Osteoblast (primary cell): ENCODE measurements at regions not wholly inside any gene's neighbourhood (a gene's known extent, or its start where the extent isn't known, plus 50 kb on each side); places are given as distances from the start of the nearest gene placed in this dataset.
"Not testable (repeated sequence)": the region's sequence is repeated elsewhere in the genome, so short reads cannot be mapped to it uniquely, and the experiment has no call there.

ENCODE experiments used
- DNase-seq: peaks from one replicate; pipeline ENCODE4 v3.0.0; 2011; ENCODE audit warnings: low spot score, mixed read lengths; ENCODE audit not compliant: insufficient read length; ENCODE audit errors: missing footprints
- H2AFZ ChIP-seq: 2 replicates; pipeline ENCODE4 v1.6.0; 2011; ENCODE audit warnings: mild to moderate bottlenecking, low read length
- H3K27ac ChIP-seq: 2 replicates; pipeline ENCODE4 v1.5.1; 2011; ENCODE audit warnings: mild to moderate bottlenecking, low read depth, low read length, moderate library complexity
- H3K27me3 ChIP-seq: 2 replicates; pipeline ENCODE4 v1.6.0; 2012; ENCODE audit warnings: mild to moderate bottlenecking, control low read depth, inconsistent platforms, low read length, moderate library complexity; ENCODE audit not compliant: insufficient read depth
- H3K36me3 ChIP-seq: 2 replicates; pipeline ENCODE4 v1.5.1; 2011; ENCODE audit warnings: mild to moderate bottlenecking, low read length, control low read depth, moderate library complexity; ENCODE audit not compliant: insufficient read depth
- H3K4me1 ChIP-seq: 2 replicates; pipeline ENCODE4 v1.5.1; 2011; ENCODE audit warnings: mild to moderate bottlenecking, low read length, control low read depth, moderate library complexity; ENCODE audit not compliant: insufficient read depth
- H3K4me2 ChIP-seq: 2 replicates; pipeline ENCODE4 v1.6.0; 2011; ENCODE audit warnings: mild to moderate bottlenecking, low read length; ENCODE audit not compliant: insufficient read depth
- H3K4me3 ChIP-seq: fragments of 200-600 bp; sonication (generic); 3 replicates; pipeline ENCODE4 v1.5.1; 2012; ENCODE audit warnings: mild to moderate bottlenecking, low read length, inconsistent platforms; ENCODE audit not compliant: insufficient read depth
- H3K79me2 ChIP-seq: 2 replicates; pipeline ENCODE4 v1.6.0; 2012; ENCODE audit warnings: mild to moderate bottlenecking, low read length, control low read depth, inconsistent platforms; ENCODE audit not compliant: insufficient read depth
- H3K9me3 ChIP-seq: 2 replicates; pipeline ENCODE4 v1.5.1; 2011; ENCODE audit warnings: low read depth, low read length, control low read depth
- H4K20me1 ChIP-seq: 2 replicates; pipeline ENCODE4 v1.6.0; 2012; ENCODE audit warnings: mild to moderate bottlenecking, low read length, control low read depth; ENCODE audit not compliant: insufficient read depth
- TF ChIP-seq, protein P1 (sequence below): IDR thresholded peaks from 2 replicates; pipeline ENCODE4 v1.5.1; 2011; ENCODE audit warnings: mild to moderate bottlenecking, low read depth, low read length, moderate library complexity; ENCODE audit errors: extremely low read depth

DNA sequence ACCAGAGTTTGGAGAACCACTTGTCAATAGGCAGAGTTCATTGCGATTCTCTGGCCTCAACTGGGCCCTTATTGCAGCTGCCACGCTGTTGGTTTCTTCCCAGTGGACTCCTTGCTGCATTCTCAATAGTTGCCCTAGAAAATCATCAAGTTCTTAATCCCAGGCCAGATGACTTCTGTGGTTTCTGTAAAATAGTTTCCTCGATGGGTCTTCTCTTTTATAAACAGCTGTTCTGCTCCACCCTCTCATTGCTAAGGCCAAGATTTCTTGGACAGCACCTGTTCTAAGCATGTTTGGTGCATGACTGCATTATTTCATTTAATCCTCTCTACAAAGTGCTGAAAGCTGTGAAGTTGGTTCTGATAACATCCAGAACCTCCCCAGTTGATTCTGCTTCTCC lies 131.0 kb downstream of the BCL2L11 start:
- H3K4me3 ChIP-seq = no peak overlapping the region
- H4K20me1 ChIP-seq = peaks cover 14% of the 10 kb centered on the region
- H2AFZ ChIP-seq = no peak overlapping the region
- peaks cover 15% of the 10 kb centered on the region for H3K4me1 ChIP-seq
- peaks cover 10% of the 10 kb centered on the region for H3K36me3 ChIP-seq
- H3K9me3 ChIP-seq = no peaks in the 10 kb centered on the region
- no peak overlapping the region for H3K4me2 ChIP-seq
- TF ChIP-seq, protein P1, sequence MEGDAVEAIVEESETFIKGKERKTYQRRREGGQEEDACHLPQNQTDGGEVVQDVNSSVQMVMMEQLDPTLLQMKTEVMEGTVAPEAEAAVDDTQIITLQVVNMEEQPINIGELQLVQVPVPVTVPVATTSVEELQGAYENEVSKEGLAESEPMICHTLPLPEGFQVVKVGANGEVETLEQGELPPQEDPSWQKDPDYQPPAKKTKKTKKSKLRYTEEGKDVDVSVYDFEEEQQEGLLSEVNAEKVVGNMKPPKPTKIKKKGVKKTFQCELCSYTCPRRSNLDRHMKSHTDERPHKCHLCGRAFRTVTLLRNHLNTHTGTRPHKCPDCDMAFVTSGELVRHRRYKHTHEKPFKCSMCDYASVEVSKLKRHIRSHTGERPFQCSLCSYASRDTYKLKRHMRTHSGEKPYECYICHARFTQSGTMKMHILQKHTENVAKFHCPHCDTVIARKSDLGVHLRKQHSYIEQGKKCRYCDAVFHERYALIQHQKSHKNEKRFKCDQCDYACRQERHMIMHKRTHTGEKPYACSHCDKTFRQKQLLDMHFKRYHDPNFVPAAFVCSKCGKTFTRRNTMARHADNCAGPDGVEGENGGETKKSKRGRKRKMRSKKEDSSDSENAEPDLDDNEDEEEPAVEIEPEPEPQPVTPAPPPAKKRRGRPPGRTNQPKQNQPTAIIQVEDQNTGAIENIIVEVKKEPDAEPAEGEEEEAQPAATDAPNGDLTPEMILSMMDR = no peak
- H3K27ac ChIP-seq = no peak overlapping the region
- H3K79me2 ChIP-seq = peaks cover 24% of the 10 kb centered on the region
- no peaks in the 10 kb centered on the region for H3K27me3 ChIP-seq
- DNase-seq = no peak

- no peaks in the 10 kb centered on the region for H3K27me3 ChIP-seq
- no peak overlapping the region for H3K4me3 ChIP-seq
- no peak overlapping the region for H3K4me2 ChIP-seq
- H3K9me3 ChIP-seq = no peaks in the 10 kb centered on the region
- H2AFZ ChIP-seq = no peak overlapping the region
- TF ChIP-seq, protein P1 = no peak
- peaks cover 24% of the 10 kb centered on the region for H3K79me2 ChIP-seq
- DNase-seq = no peak
- H3K36me3 ChIP-seq = peaks cover 10% of the 10 kb centered on the region
- peaks cover 8% of the 10 kb centered on the region for H3K4me1 ChIP-seq
- H4K20me1 ChIP-seq = peaks cover 14% of the 10 kb centered on the region
- H3K27ac ChIP-seq = no peak overlapping the region
Measured at GRCh38 chr2:111252436-111252835, 131.7 kb downstream of the BCL2L11 start.

- not testable (repeated sequence) for H3K4me1 ChIP-seq, H3K27me3 ChIP-seq, H3K9me3 ChIP-seq, H3K4me3 ChIP-seq, H2AFZ ChIP-seq, DNase-seq, H3K27ac ChIP-seq, H3K4me2 ChIP-seq, H3K36me3 ChIP-seq
- Histone ChIP-seq H3K79me2 (peaks cover 14% of the 10 kb centered on the region), H4K20me1 (peaks cover 14% of the 10 kb centered on the region)
Measured at GRCh38 chr2:111254916-111255315, 134.2 kb downstream of the BCL2L11 start.

DNA sequence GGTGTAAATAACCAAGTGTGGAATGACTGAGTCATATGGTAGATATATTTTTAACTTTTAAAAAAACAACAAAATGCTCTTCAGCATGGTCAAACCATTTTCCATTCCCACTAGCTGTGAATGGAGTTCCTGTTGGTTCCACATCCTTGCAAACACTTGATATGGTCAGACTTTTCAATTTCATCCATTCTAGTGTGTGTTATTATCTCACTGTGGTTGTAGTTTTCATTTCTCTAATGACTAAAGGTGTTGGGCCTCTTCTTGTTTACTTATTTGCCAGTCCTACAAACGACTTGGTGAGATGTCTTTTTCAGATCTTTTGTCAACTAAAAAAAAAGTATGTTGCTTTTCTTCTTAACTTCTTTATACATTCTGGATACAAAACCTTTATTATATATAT lies 135.9 kb downstream of the BCL2L11 start:
- not testable (repeated sequence) for H3K27me3 ChIP-seq, H3K4me3 ChIP-seq, H2AFZ ChIP-seq, H3K36me3 ChIP-seq, DNase-seq, H3K4me1 ChIP-seq, H3K4me2 ChIP-seq, H4K20me1 ChIP-seq, H3K27ac ChIP-seq, H3K79me2 ChIP-seq, H3K9me3 ChIP-seq

DNA sequence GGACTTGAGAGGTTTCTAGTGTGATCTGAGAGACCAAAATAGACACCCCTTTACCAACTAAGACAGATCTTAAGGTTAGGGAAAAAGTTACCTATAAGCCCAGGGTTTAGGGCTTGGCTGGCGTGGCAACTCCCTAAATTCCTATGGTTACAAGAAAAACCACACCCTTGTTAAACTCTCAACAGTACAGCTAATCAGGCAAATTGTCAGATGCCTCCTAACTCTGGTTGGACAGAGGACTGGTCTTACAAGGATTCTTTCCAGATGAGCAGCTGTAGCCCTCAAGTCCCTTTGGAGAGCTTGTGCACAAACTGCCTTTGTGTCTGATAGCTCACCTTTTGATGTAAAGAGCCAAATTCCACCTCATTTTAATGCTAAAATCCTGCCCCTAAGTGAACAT lies 136.9 kb downstream of the BCL2L11 start:
- not testable (repeated sequence) for DNase-seq, H2AFZ ChIP-seq, H3K4me2 ChIP-seq, H3K4me1 ChIP-seq, H3K79me2 ChIP-seq, H3K27ac ChIP-seq, H3K4me3 ChIP-seq, H4K20me1 ChIP-seq, H3K27me3 ChIP-seq, H3K9me3 ChIP-seq, H3K36me3 ChIP-seq

DNA sequence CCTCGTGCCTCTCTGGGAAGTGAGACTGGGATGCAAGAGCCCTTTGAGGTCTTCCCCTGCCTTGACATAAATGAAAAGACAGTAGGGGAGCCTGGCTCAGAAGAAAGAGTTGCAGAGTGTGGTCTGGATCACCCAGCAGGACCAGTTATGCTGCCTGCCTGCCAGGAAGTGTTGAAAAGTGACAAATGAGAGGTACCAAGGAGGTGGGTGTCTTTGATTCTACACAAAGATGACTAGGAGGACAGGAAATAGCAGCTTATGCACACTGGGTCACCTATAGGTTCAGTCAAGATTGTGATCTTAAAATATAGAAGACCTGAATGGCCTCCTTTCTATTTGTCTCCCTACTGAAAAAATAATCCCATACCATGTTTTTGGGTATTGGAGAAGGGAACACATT lies 137.6 kb downstream of the BCL2L11 start:
- not testable (repeated sequence) for H3K36me3 ChIP-seq, H3K4me3 ChIP-seq, H3K4me1 ChIP-seq, H3K27me3 ChIP-seq, H3K4me2 ChIP-seq, H2AFZ ChIP-seq, H3K79me2 ChIP-seq, DNase-seq, H3K27ac ChIP-seq, H4K20me1 ChIP-seq, H3K9me3 ChIP-seq

DNA sequence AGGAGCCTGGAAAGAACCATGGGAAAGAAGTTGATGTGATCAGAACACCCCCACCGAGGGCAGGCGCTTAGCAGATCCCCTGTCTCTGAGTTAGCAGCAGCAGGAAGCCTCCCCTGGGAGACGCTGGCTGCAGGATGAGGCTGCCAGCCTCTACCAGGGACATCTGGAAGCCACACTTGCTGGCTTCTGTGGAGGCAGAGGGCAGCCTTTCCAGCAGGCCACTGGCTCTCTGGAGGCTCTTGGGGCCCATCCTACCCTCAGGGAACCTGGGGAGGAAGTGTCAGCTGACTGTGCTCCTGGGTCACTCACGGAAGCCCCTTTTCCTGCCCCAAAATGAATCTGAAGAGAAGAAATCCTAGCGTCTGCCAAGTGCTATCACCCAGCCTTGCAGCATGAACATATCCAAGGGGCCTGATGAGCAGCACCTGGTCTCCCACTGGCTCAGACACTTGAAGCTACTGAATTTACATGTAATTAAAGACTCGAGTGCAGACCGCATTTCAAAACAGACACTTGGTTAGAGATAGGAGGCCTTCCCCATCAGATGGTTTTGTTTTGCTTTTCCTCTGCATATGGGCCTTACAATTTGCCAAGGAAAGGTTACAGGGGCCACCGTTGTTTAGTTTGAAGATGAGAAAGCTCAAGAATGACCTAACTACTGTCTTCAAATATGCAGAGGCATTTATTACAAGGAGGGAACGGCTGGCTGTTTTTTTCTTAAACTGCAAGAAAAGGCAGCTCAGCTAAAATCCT lies 142.1 kb downstream of the BCL2L11 start:
- H2AFZ ChIP-seq, H3K4me1 ChIP-seq, H3K9me3 ChIP-seq, H3K36me3 ChIP-seq, H4K20me1 ChIP-seq, H3K79me2 ChIP-seq, DNase-seq, H3K4me3 ChIP-seq, H3K27ac ChIP-seq, H3K27me3 ChIP-seq, H3K4me2 ChIP-seq: not testable (repeated sequence)
